SU-DHL-6 (cell line): ENCODE measurements at regions not wholly inside any gene's neighbourhood (a gene's known extent, or its start where the extent isn't known, plus 50 kb on each side); places are given as distances from the start of the nearest gene placed in this dataset.

Experiments
- H2AFZ ChIP-seq: fragments of 200-600 bp; sonication (generic); 2 replicates; pipeline ENCODE4 v1.6.1; 2014; ENCODE audit warnings: low read depth, mild to moderate bottlenecking, moderate library complexity, mixed read lengths, antibody characterized with exemption, low read length; ENCODE audit not compliant: severe bottlenecking
- H3F3A ChIP-seq: fragments of 200-600 bp; shearing (Covaris generic); 2 replicates; pipeline ENCODE4 v1.6.0; 2016; ENCODE audit warnings: antibody characterized with exemption, mild to moderate bottlenecking; ENCODE audit not compliant: insufficient read depth
- H3K27ac ChIP-seq: fragments of 200-600 bp; sonication (generic); 2 replicates; pipeline ENCODE4 v1.5.1; 2016; ENCODE audit warnings: low read depth, mild to moderate bottlenecking, low read length, moderate library complexity, mixed read lengths
- H3K27me3 ChIP-seq: fragments of 200-600 bp; sonication (generic), shearing (Covaris generic); 2 replicates; pipeline ENCODE4 v1.6.0; 2014; ENCODE audit warnings: mild to moderate bottlenecking, low read length
- H3K36me3 ChIP-seq: fragments of 200-600 bp; sonication (generic); 2 replicates; pipeline ENCODE4 v1.6.1; 2014; ENCODE audit warnings: mild to moderate bottlenecking, low read length, mixed read lengths
- H3K4me2 ChIP-seq: fragments of 300-600, 200-600 bp; shearing (Covaris generic), sonication (generic); 2 replicates; pipeline ENCODE4 v1.6.0; 2014; ENCODE audit warnings: low read length, low read depth, mild to moderate bottlenecking; ENCODE audit not compliant: poor library complexity, severe bottlenecking
- H3K4me3 ChIP-seq: fragments of 200-600 bp; sonication (generic); 2 replicates; pipeline ENCODE4 v1.5.1; 2014; ENCODE audit warnings: antibody characterized with exemption, low read length, mild to moderate bottlenecking, mixed read lengths; ENCODE audit not compliant: insufficient read depth, poor library complexity, severe bottlenecking
- H3K79me2 ChIP-seq: fragments of 200-600 bp; sonication (generic); 2 replicates; pipeline ENCODE4 v1.6.1; 2014; ENCODE audit warnings: mild to moderate bottlenecking, low read length, moderate library complexity; ENCODE audit not compliant: insufficient read depth
- H3K9ac ChIP-seq: fragments of 200-600 bp; sonication (generic); 2 replicates; pipeline ENCODE4 v1.7.0; 2014; ENCODE audit warnings: mild to moderate bottlenecking, low read length
- H3K9me2 ChIP-seq: fragments of 200-600 bp; sonication (generic); replicated peaks from 2 replicates; pipeline ENCODE4 v1.6.1; 2014; ENCODE audit warnings: low read length; ENCODE audit not compliant: insufficient read depth
- H3K9me3 ChIP-seq: fragments of 200-600 bp; sonication (generic); 2 replicates; pipeline ENCODE4 v1.6.1; 2014; ENCODE audit warnings: low read length, mixed read lengths; ENCODE audit not compliant: insufficient read depth
- H4K20me1 ChIP-seq: fragments of 200-600 bp; sonication (generic); 2 replicates; pipeline ENCODE4 v1.6.1; 2014; ENCODE audit warnings: low read depth, mild to moderate bottlenecking, antibody characterized with exemption, low read length, moderate library complexity, mixed read lengths
- EZH2phosphoT487 ChIP-seq: fragments of 200-600 bp; sonication (generic), shearing (Covaris generic); conservative IDR thresholded peaks from 2 replicates; pipeline ENCODE4 v1.6.1; 2018; ENCODE audit warnings: mild to moderate bottlenecking, antibody characterized with exemption, low read length, moderate library complexity, mixed read lengths
- TF ChIP-seq, protein P1 (sequence below): fragments of 200-600 bp; sonication (generic); IDR thresholded peaks from one replicate; pipeline ENCODE4 v1.5.1; 2017; ENCODE audit warnings: antibody characterized with exemption, mild to moderate bottlenecking, low read length, moderate library complexity; ENCODE audit not compliant: insufficient read depth, poor library complexity, severe bottlenecking

DNA sequence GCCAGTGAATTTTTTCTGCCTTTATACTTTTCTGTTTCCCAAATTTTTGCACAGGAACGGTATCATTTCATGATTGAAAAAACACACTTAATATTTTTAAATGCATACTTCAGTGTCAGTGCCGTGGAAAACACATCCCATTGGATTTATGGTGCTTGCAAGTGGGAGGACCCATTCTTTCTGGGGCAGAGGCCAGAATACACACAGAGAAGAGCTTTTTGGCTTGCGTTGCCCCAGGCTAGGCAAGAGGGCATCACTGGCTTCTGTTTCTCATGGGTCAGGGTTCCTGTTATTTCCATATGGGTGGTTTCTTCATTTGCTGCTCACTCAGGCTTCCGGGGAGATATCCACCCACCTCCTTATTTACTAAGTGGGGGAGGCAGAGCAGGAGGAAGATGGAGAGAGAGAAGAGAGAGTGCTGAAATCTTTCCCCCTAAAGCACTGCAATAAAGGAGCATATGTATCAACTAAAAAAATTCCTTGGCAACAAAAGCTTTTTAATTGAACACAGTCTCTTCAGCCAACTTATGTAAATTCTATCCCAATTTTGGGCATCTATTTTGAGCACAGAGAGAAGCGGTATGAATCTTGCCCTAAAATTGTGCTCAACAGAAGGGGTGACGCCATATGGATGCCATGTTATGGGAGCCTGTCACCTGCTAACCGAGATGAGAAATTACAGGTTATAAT, 66.0 kb upstream of the KIRREL3 start:
- no peak overlapping the region for H3K4me2 ChIP-seq
- TF ChIP-seq, protein P1, sequence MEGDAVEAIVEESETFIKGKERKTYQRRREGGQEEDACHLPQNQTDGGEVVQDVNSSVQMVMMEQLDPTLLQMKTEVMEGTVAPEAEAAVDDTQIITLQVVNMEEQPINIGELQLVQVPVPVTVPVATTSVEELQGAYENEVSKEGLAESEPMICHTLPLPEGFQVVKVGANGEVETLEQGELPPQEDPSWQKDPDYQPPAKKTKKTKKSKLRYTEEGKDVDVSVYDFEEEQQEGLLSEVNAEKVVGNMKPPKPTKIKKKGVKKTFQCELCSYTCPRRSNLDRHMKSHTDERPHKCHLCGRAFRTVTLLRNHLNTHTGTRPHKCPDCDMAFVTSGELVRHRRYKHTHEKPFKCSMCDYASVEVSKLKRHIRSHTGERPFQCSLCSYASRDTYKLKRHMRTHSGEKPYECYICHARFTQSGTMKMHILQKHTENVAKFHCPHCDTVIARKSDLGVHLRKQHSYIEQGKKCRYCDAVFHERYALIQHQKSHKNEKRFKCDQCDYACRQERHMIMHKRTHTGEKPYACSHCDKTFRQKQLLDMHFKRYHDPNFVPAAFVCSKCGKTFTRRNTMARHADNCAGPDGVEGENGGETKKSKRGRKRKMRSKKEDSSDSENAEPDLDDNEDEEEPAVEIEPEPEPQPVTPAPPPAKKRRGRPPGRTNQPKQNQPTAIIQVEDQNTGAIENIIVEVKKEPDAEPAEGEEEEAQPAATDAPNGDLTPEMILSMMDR, result no peak
- TF ChIP-seq EZH2phosphoT487, result no peak
- H3K9me3 ChIP-seq, result no peaks in the 10 kb centered on the region
- no peak overlapping the region for H3K9ac ChIP-seq
- no peak overlapping the region for H3K27ac ChIP-seq
- no peaks in the 10 kb centered on the region for H3K9me2 ChIP-seq
- no peaks in the 10 kb centered on the region for H3K79me2 ChIP-seq
- H2AFZ ChIP-seq, result no peak overlapping the region
- no peak overlapping the region for H3K4me3 ChIP-seq
- no peaks in the 10 kb centered on the region for H3K27me3 ChIP-seq
- no peaks in the 10 kb centered on the region for H3K36me3 ChIP-seq
- H3F3A ChIP-seq, result no peaks in the 10 kb centered on the region
- H4K20me1 ChIP-seq, result no peaks in the 10 kb centered on the region

DNA sequence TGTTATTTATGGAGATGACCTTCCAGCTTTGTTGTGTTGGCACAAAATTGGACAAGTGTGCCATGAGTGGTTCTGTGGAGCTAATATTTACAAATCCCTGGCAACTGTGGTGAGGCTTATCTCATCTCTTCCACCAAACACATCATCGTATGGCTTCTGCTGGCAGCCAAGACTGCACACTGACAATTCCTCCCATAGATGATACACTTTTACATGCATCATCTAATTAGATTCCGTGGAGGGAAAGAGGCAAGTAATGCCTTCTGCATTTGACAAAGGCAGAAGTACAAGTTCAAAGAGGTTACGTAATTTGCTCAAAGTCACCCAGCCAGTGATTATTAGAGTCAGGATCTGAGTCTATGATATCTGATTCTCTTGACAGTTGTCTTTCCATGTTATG, 62.7 kb upstream of the KIRREL3 start:
- Histone ChIP-seq H2AFZ (no peak overlapping the region), H4K20me1 (no peaks in the 10 kb centered on the region), H3K27me3 (no peaks in the 10 kb centered on the region), H3K4me2 (no peak overlapping the region), H3K9me2 (no peaks in the 10 kb centered on the region), H3K9ac (no peak overlapping the region), H3K79me2 (no peaks in the 10 kb centered on the region), H3K36me3 (no peaks in the 10 kb centered on the region), H3K9me3 (no peaks in the 10 kb centered on the region), H3K27ac (no peak overlapping the region), H3F3A (no peaks in the 10 kb centered on the region), H3K4me3 (no peak overlapping the region)
- no peak for TF ChIP-seq EZH2phosphoT487
- TF ChIP-seq, protein P1, result no peak

DNA sequence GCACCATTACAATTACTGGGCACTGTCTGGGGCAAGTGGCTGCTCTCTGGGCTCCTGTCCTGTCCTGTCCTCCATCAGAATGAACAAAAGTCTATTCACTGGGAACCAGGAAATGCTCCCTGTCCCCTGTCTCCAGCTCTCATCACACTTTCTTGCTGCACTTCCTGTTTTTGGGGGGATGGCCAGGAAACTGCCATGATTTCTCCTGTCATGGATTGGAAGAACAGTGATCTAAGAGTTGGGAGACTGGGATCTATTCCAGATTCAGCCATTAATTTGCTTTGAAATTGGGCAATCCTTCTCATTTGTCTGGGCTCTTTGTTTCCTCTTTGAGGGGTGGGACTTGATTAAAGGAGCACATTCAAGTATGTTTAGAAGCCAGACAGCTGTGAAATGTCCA, 61.4 kb upstream of the KIRREL3 start:
- no peaks in the 10 kb centered on the region for H4K20me1 ChIP-seq
- H3K9me3 ChIP-seq, result no peaks in the 10 kb centered on the region
- H3K9me2 ChIP-seq, result no peaks in the 10 kb centered on the region
- H3K4me3 ChIP-seq, result no peak overlapping the region
- no peak overlapping the region for H3K27ac ChIP-seq
- no peaks in the 10 kb centered on the region for H3K36me3 ChIP-seq
- H3K27me3 ChIP-seq, result no peaks in the 10 kb centered on the region
- H2AFZ ChIP-seq, result no peak overlapping the region
- no peak overlapping the region for H3K9ac ChIP-seq
- H3K4me2 ChIP-seq, result no peak overlapping the region
- no peaks in the 10 kb centered on the region for H3F3A ChIP-seq
- H3K79me2 ChIP-seq, result no peaks in the 10 kb centered on the region
- TF ChIP-seq, protein P1, result no peak
- TF ChIP-seq EZH2phosphoT487, result no peak
